HepG2 (cell line): ENCODE measurements at regions not wholly inside any gene's neighbourhood (a gene's known extent, or its start where the extent isn't known, plus 50 kb on each side); places are given as distances from the start of the nearest gene placed in this dataset.

Experiments used
- ATAC-seq: fragments of 200-7000 bp; cut with Tn5 transposase; 3 replicates; pipeline ENCODE4 v1.9.1; 2020; ENCODE audit warnings: mild to moderate bottlenecking, moderate library complexity
- BruUV-seq: library from RNA; stranded (reverse); fragments of 400-500 nt; replicated peaks from 2 replicates; lab custom pipeline; 2021; lab: Mats Ljungman, UMichigan
- CTCF ChIA-PET: fragments of 300-600 bp; formaldehyde crosslinking; extraction: SDS; loops from one replicate; lab custom pipeline; 2021; ENCODE audit warnings: low total read pairs, inconsistent platforms, low intra/inter-chr PET ratio; lab: Yijun Ruan, JAX
- POLR2A ChIA-PET: fragments of 350-600 bp; sonication (Branson Sonifier 250); formaldehyde crosslinking; loops from one replicate; lab custom pipeline; 2020; ENCODE audit warnings: antibody characterized with exemption, inconsistent platforms; lab: Yijun Ruan, JAX
- DNase-seq: peaks from one replicate; pipeline ENCODE4 v3.0.0-alpha.2; 2015; ENCODE audit warnings: low spot score
- FAIRE-seq: peaks from 3 replicates; lab custom pipeline; 2011; peaks lifted over from hg19 to GRCh38; lab: Jason Lieb, UNC
- H2AFZ ChIP-seq: one replicate; pipeline ENCODE4 v1.6.1; 2011; ENCODE audit warnings: low read length, inconsistent platforms
- H3K27ac ChIP-seq: fragments of 300-600 bp; 3 replicates; pipeline ENCODE4 v1.8.0; 2011; ENCODE audit warnings: mixed run types, mild to moderate bottlenecking, mixed read lengths, low read length, inconsistent platforms; ENCODE audit not compliant: insufficient read depth; ENCODE audit errors: extremely low read length
- H3K27me3 ChIP-seq, 2 experiments: fragments of 200-600 bp in 1 of 2; 2 replicates in 1 of 2; 3 replicates in 1 of 2; pipeline versions ENCODE4 v1.6.0 to v1.8.0; 2011; ENCODE audit warnings: low read length in 2 of 2, mild to moderate bottlenecking in 2 of 2, moderate library complexity in 2 of 2, inconsistent platforms in 1 of 2; ENCODE audit not compliant: insufficient read depth in 2 of 2, control insufficient read depth in 1 of 2
- H3K36me3 ChIP-seq, 2 experiments: fragments of 200-600 bp in 1 of 2; replicated peaks in 1 of 2; 2 replicates in 1 of 2; 3 replicates in 1 of 2; pipeline versions ENCODE4 v1.5.1 to v1.8.0; 2011; ENCODE audit warnings: low read length in 2 of 2, inconsistent platforms in 1 of 2; ENCODE audit not compliant: insufficient read depth in 2 of 2, control insufficient read depth in 1 of 2
- H3K4me1 ChIP-seq: 2 replicates; pipeline ENCODE4 v1.5.1; 2012; ENCODE audit warnings: low read length, inconsistent platforms; ENCODE audit not compliant: insufficient read depth
- H3K4me2 ChIP-seq: 2 replicates; pipeline ENCODE4 v1.6.0; 2011; ENCODE audit warnings: low read depth, low read length, inconsistent platforms
- H3K4me3 ChIP-seq, 3 experiments: fragments of 200-600 bp in 1 of 3; sonication (generic), shearing (Covaris generic) in 1 of 3; replicated peaks in 1 of 3; 2 replicates each; pipeline ENCODE4 v1.5.1; 2011 to 2016; ENCODE audit warnings: low read length in 3 of 3, inconsistent platforms in 2 of 3, low read depth in 2 of 3, mild to moderate bottlenecking in 2 of 3, control low read depth in 1 of 3, mixed read lengths in 1 of 3; ENCODE audit not compliant: insufficient read depth in 1 of 3
- H3K79me2 ChIP-seq: one replicate; pipeline ENCODE4 v1.6.1; 2011; ENCODE audit warnings: low read length, inconsistent platforms; ENCODE audit not compliant: insufficient read depth
- H3K9ac ChIP-seq: 2 replicates; pipeline ENCODE4 v1.6.0; 2011; ENCODE audit warnings: mild to moderate bottlenecking, low read depth, low read length, inconsistent platforms; ENCODE audit not compliant: insufficient read depth
- H3K9me3 ChIP-seq: 2 replicates; pipeline ENCODE4 v1.5.1; 2012; ENCODE audit warnings: mild to moderate bottlenecking, low read length
- H4K20me1 ChIP-seq: 2 replicates; pipeline ENCODE4 v1.6.0; 2011; ENCODE audit warnings: inconsistent platforms, mild to moderate bottlenecking, low read length, moderate library complexity; ENCODE audit not compliant: insufficient read depth
- CEBPZ ChIP-seq: IDR thresholded peaks from 2 replicates; pipeline ENCODE4 v1.6.1; 2012; ENCODE audit warnings: low read length, improper control_type of control experiment
- HDAC2 ChIP-seq: sonication (generic); formaldehyde crosslinking; IDR thresholded peaks from 2 replicates; pipeline ENCODE4 v1.4.0; 2020; ENCODE audit warnings: missing genetic modification reagents
- SRY ChIP-seq: sonication (generic); formaldehyde crosslinking; IDR thresholded peaks from 2 replicates; pipeline ENCODE4 v1.8.0; 2022; ENCODE audit warnings: mild to moderate bottlenecking, missing genetic modification reagents
- U2AF2 ChIP-seq: fragments of 200-400 bp; formaldehyde crosslinking; IDR thresholded peaks from 2 replicates; pipeline ENCODE4 v1.6.1; 2017; ENCODE audit warnings: low read depth, mild to moderate bottlenecking, low read length
- YY1 ChIP-seq: IDR thresholded peaks from 2 replicates; pipeline ENCODE4 v1.6.1; 2011; ENCODE audit warnings: low read length, low read depth, moderate library complexity, mild to moderate bottlenecking; ENCODE audit not compliant: insufficient read depth, insufficient replicate concordance
- ZNF143 ChIP-seq: sonication (generic); formaldehyde crosslinking; IDR thresholded peaks from 2 replicates; pipeline ENCODE4 v1.4.0; 2020; ENCODE audit warnings: missing genetic modification reagents
- ZNF572 ChIP-seq: sonication (generic); formaldehyde crosslinking; IDR thresholded peaks from 2 replicates; pipeline ENCODE4 v1.5.1; 2020; ENCODE audit warnings: mild to moderate bottlenecking, missing genetic modification reagents
- WGBS: methylation state at CpG from one replicate; pipeline ENCODE4 v1.1.6; 2017; ENCODE audit warnings: low lambda C conversion rate; 5-methylcytosine and 5-hydroxymethylcytosine counted together
- in situ Hi-C: cut with HindIII; loops from 2 replicates; pipeline ENCODE4 v1.10.0; 2017; ENCODE audit warnings: low pct_unique_long_range_greater_than_20kb; ENCODE audit not compliant: extremely low pct_ligation_motif_present
- intact Hi-C: fragments of 100-400 bp; cut with micrococcal nuclease; formaldehyde crosslinking; loops from one replicate; pipeline ENCODE4 v1.10.0; 2022; ENCODE audit not compliant: unreplicated experiment
- TF ChIP-seq, protein P1 (sequence below): sonication (generic); formaldehyde crosslinking; IDR thresholded peaks from 2 replicates; pipeline ENCODE4 v1.8.0; 2022; ENCODE audit warnings: missing genetic modification reagents, mild to moderate bottlenecking, inconsistent platforms, borderline replicate concordance

- ATAC-seq (no peak), DNase-seq (no peak), FAIRE-seq (no peak)
- intact Hi-C loops (no loop called here), in situ Hi-C loops (no loop called here)
- Histone ChIP-seq H3K4me1 (no peaks in the 10 kb centered on the region), H4K20me1 (no peaks in the 10 kb centered on the region), H3K9ac (no peak overlapping the region), H3K79me2 (no peaks in the 10 kb centered on the region), H3K27ac (no peak overlapping the region), H2AFZ (no peak overlapping the region), H3K36me3 (no peaks in the 10 kb centered on the region), H3K9me3 (no peaks in the 10 kb centered on the region), H3K4me3 (no peak overlapping the region), H3K27me3 (peaks cover 4 to 12% of the 10 kb centered on the region in 2 experiments; a peak in 3 of 5 replicates), H3K4me2 (no peak overlapping the region)
- ChIA-PET CTCF (no interaction called here), POLR2A (no interaction called here)
- no peak for TF ChIP-seq HDAC2 (CRISPR knock-in tag)
- TF ChIP-seq U2AF2 = no peak
- TF ChIP-seq, protein P1, sequence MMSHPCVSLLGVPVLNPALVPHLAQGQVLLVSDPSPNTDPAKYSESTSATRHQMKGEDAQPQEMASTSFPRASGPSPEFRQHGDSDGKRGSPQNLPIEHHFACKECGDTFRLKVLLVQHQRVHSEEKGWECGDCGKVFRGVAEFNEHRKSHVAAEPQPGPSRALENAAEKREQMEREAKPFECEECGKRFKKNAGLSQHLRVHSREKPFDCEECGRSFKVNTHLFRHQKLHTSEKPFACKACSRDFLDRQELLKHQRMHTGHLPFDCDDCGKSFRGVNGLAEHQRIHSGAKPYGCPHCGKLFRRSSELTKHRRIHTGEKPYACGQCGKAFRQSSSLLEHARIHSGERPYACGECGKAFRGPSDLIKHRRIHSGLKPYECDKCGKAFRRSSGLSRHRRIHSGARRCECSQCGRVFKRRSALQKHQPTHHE (CRISPR knock-in tag) = no peak
- TF ChIP-seq YY1 = no peak
- no peak for TF ChIP-seq ZNF143 (CRISPR knock-in tag)
- no peak for TF ChIP-seq ZNF572 (CRISPR knock-in tag)
- TF ChIP-seq SRY (CRISPR knock-in tag) = no peak
- no peak for TF ChIP-seq CEBPZ
- 14% methylated on average over 4 of the region's 4 CpGs for WGBS
- no TSS peak for BruUV-seq
Observed at GRCh38 chr5:2525351-2525750, 226.1 kb downstream of the IRX2 start.
